Pancreas (tissue), 10 donors: ENCODE measurements at regions not wholly inside any gene's neighbourhood (a gene's known extent, or its start where the extent isn't known, plus 50 kb on each side); places are given as distances from the start of the nearest gene placed in this dataset.

Experiments
- ATAC-seq, 4 donors: fragments of 200-7000 bp; cut with Tn5 transposase; one replicate each; pipeline versions ENCODE4 v1.8.0 to v1.9.1; 2020; ENCODE audit warnings: mild to moderate bottlenecking in 4 of 4, moderate library complexity in 4 of 4
- DNase-seq, 6 donors: peaks; one replicate each; pipeline ENCODE4 v3.0.0-alpha.2; 2020
- FAIRE-seq: peaks from 2 replicates; lab custom pipeline; 2012; peaks lifted over from hg19 to GRCh38; lab: Jason Lieb, UNC
- H3K27ac ChIP-seq, 4 donors: fragments of 200-600 bp; sonication (generic); 1 replicate in 3 of 4; 2 replicates in 1 of 4; pipeline versions ENCODE4 v1.5.0 to v1.8.0; 2020
- H3K27me3 ChIP-seq, 4 donors: fragments of 200-600 bp; one replicate each; pipeline ENCODE4 v1.8.0; 2021
- H3K36me3 ChIP-seq, 3 donors: fragments of 200-600 bp; sonication (generic) in 1 of 3; one replicate each; pipeline versions ENCODE4 v1.5.0 to v1.8.0; 2020 to 2021
- H3K4me1 ChIP-seq, 3 donors: fragments of 200-600 bp; one replicate each; pipeline ENCODE4 v1.8.0; 2021
- H3K4me3 ChIP-seq, 4 donors: fragments of 200-600 bp; sonication (generic) in 2 of 4; one replicate each; pipeline versions ENCODE4 v1.5.0 to v1.8.0; 2020 to 2021
- H3K9me3 ChIP-seq, 4 donors: fragments of 200-600 bp; one replicate each; pipeline ENCODE4 v1.8.0; 2021
- CTCF ChIP-seq, 4 donors: fragments of 200-600 bp; sonication (generic) in 3 of 4; IDR thresholded peaks; one replicate each; pipeline versions ENCODE4 v1.5.0 to v1.8.0; 2021; ENCODE audit warnings: antibody characterized with exemption in 4 of 4
- WGBS, 2 donors: extraction: QIAGEN DNeasy Blood & Tissue Kit; methylation state at CpG; one replicate each; pipeline ENCODE4 v1.1.7; 2013; 5-methylcytosine and 5-hydroxymethylcytosine counted together
- intact Hi-C, 3 donors: fragments of 100-400 bp; cut with DNase I; formaldehyde crosslinking; loops; one replicate each; pipeline versions ENCODE4 v1.11.1 to v1.14.2; 2022
- donor health status: healthy with polysubstance abuse.
- donor health status: DM: no; HTN: no; CAD: no; lungs with moderate emphysema.
- donor health status: DM: no; HTN: no; CAD: no.
- donor health status: control.
- donor health status: control.
- donor health status: Bipolar disorder and iron deficiency.
- donor health status: DM: yes; HTN: yes; CAD: no.
- donor health status: DM: no; HTN: no; CAD: no.
- donor health status: DM: no; HTN: no; CAD: no.
- donor health status: DM: yes; HTN: yes; CAD: no.

- Histone ChIP-seq H3K27me3 (no peaks in the 10 kb centered on the region), H3K36me3 (no peaks in the 10 kb centered on the region), H3K4me1 (peaks cover 0 to 12% (median 4%) of the 10 kb centered on the region in 3 donors), H3K9me3 (no peaks in the 10 kb centered on the region), H3K4me3 (no peak overlapping the region), H3K27ac (no peak overlapping the region)
- no peak for TF ChIP-seq CTCF (IDR thresholded peaks at IDR 0.05)
- intact Hi-C loops: no loop called here
- ATAC-seq (no peak), FAIRE-seq (no peak), DNase-seq (no peak)
- 83 to 92% methylated on average over 4 of the region's 4 CpGs for WGBS, 2 donors
Measured at GRCh38 chr15:53256457-53256856, 466.3 kb upstream of the ONECUT1 start.

GRCh38 chr15:53256043-53256442 is 465.9 kb upstream of the ONECUT1 start:
- no peak for TF ChIP-seq CTCF (IDR thresholded peaks at IDR 0.05)
- Histone ChIP-seq H3K9me3 (no peaks in the 10 kb centered on the region), H3K4me1 (peaks cover 0 to 14% (median 4%) of the 10 kb centered on the region in 3 donors), H3K36me3 (no peaks in the 10 kb centered on the region), H3K27ac (no peak overlapping the region), H3K27me3 (no peaks in the 10 kb centered on the region), H3K4me3 (no peak overlapping the region)
- WGBS, 2 donors: 83 to 89% methylated on average over 6 of the region's 6 CpGs
- no peak for DNase-seq
- intact Hi-C loops: no loop called here
- no peak for FAIRE-seq
- ATAC-seq: no peak

- no peaks in the 10 kb centered on the region for H3K36me3 ChIP-seq
- H3K27ac ChIP-seq: no peak overlapping the region
- peak; percentile 77 to 93 (median 82) for ATAC-seq
- no peaks in the 10 kb centered on the region for H3K27me3 ChIP-seq
- no peak for FAIRE-seq
- peak in 4 of 6 donors; percentile 22 to 29 (median 24) for DNase-seq
- intact Hi-C loops: no loop called here
- H3K4me3 ChIP-seq: no peak overlapping the region
- TF ChIP-seq CTCF (IDR thresholded peaks at IDR 0.05): no peak
- 7 to 8% methylated on average over 8 of the region's 8 CpGs for WGBS, 2 donors
- no peaks in the 10 kb centered on the region for H3K9me3 ChIP-seq
- H3K4me1 ChIP-seq: peaks cover 0 to 14% (median 4%) of the 10 kb centered on the region in 3 donors
Measured at GRCh38 chr15:53251996-53252395, 461.9 kb upstream of the ONECUT1 start.

GRCh38 chr15:53251523-53251922 is 461.4 kb upstream of the ONECUT1 start:
- no peak for DNase-seq
- Histone ChIP-seq H3K4me1 (peaks cover 0 to 14% (median 4%) of the 10 kb centered on the region in 3 donors), H3K27ac (no peak overlapping the region), H3K4me3 (no peak overlapping the region), H3K27me3 (no peaks in the 10 kb centered on the region), H3K9me3 (no peaks in the 10 kb centered on the region), H3K36me3 (no peaks in the 10 kb centered on the region)
- peak in 1 of 4 donors; percentile 28 for ATAC-seq
- intact Hi-C loops: no loop called here
- no peak for TF ChIP-seq CTCF (IDR thresholded peaks at IDR 0.05)
- no peak for FAIRE-seq
- WGBS, 2 donors: 27 to 39% methylated on average over 2 of the region's 2 CpGs

- no peaks in the 10 kb centered on the region for H3K27me3 ChIP-seq
- no peak for FAIRE-seq
- intact Hi-C loops: no loop called here
- no peaks in the 10 kb centered on the region for H3K36me3 ChIP-seq
- DNase-seq: no peak
- 84 to 85% methylated on average over 2 of the region's 2 CpGs for WGBS, 2 donors
- H3K4me1 ChIP-seq: peaks cover 0 to 9% (median 0%) of the 10 kb centered on the region in 3 donors
- ATAC-seq: no peak
- H3K4me3 ChIP-seq: no peak overlapping the region
- no peak overlapping the region for H3K27ac ChIP-seq
- H3K9me3 ChIP-seq: no peaks in the 10 kb centered on the region
- TF ChIP-seq CTCF (IDR thresholded peaks at IDR 0.05): no peak
Measured at GRCh38 chr15:53247041-53247708, 457.0 kb upstream of the ONECUT1 start.
